Renal pelvis (tissue), 1 donor: ENCODE measurements at regions not wholly inside any gene's neighbourhood (a gene's known extent, or its start where the extent isn't known, plus 50 kb on each side); places are given as distances from the start of the nearest gene placed in this dataset.

Source experiments
- DNase-seq: peaks from one replicate; pipeline ENCODE4 v3.0.0-alpha.2; 2013

DNA sequence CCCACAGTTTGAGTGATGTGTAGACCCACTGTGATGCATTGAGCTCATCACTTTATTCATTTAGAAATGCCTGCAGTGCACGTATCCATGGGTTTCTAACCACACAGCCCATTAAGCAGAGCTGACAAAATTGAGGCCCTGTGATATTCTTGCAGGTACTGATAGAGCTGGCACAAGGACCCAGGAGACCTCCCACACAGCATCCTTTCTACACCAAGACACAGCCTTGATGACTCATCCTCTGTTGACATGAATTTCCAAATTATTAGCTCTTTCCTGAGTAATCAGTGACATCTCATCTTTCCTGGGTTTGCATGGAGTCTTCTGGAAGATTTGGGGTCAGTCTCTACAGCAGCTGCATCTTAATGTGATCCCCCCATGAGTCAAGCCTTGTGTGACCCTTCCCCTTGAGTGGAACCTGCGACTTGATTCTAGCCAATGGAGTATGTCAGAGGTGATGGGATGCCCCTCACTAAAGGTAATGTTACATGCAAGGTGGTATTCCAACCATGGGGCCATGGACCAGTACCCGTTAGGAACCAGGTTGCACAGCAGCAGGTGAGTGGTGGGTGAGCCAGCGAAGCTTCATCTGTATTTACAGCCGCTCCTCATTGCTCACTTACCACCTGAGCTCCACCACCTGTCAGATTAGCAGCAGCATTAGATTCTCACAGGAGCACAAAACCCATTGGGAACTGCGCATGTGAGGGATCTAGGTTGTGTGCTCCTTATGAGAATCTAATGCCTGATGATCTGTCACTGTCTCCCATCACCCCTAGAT is 181.1 kb upstream of the ARL4C start:
- DNase-seq = no peak

DNA sequence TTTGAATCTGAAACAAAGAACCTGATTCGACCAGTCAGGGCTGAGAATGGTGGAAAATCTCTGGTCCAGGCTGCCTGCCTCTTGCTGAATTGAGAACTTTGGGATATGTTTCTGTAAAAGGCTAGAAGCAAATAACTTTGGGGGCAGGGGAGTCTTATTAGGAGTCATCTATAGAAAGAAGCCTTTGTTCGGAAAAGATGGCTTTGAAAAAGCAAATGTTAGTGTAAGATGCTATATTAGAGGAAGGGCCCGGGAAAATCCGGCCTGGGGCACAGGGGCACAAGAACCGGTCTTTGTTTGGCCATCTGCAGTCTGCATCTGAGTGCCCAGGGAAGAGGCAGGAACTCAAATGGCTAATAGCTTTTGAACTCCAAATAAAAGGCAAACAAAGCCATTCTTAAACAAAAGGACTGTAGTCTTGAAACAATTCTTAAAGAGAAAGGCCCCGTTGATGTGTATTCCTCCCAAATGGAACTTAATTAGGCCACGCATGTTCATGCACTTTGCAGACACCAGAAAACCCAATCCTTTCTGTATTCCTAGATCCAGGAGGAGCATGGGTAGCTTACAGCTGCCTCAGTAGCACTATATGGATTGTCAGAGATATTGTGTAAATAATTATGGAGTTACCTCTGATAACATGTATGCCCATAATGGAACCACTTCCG is 180.0 kb upstream of the ARL4C start:
- no peak for DNase-seq

DNA sequence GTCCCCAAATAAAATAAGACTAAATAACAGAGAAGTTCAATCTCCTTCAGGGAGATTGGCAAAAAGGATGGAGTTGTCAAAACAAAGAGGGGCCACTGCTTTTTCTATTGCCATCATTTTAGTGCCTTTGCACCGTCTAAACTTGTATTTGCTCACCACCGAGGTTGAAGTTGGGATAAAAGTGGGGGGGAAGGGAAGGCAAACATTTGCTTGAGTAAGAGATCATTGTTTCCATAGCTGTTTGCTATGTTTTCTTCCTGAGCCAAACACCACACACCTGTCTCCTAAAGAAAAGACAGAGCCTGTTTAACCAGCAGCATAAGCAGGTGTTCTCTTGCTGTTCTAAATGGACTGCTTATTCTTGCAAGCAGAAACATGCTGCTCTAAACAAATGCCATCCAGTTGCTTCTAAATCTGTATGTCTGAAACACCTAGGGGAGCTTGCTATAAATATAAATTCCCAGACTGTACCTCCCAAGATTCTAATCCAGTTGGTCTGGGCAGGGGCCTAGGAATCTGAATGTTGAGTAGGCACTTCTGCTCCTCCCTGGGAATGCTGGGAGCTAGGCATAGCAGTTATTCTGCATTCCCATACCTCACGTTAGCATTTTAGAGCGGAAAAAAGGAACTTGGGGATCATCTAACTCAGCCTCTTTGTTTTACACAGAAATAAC is 179.4 kb upstream of the ARL4C start:
- no peak for DNase-seq

DNA sequence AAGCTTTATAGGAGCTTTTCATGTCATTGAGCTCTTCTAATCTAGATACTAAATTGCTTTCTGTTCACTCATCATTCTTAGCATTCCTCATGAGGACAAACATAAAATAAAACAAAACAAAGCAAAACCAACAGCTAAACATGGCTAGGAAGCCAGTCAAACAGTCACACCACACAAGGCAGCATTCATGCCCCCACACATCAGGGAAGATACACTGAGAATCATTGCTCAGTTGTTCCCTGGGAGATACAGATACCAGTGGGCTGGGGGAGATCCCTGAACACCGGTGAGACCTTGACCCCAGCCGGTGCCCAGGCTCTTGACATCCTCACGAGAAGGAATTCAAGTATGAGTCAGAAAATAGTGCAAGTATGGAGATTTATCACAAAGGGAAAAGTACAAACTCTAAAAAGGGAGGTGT is 177.9 kb upstream of the ARL4C start:
- DNase-seq = no peak

DNA sequence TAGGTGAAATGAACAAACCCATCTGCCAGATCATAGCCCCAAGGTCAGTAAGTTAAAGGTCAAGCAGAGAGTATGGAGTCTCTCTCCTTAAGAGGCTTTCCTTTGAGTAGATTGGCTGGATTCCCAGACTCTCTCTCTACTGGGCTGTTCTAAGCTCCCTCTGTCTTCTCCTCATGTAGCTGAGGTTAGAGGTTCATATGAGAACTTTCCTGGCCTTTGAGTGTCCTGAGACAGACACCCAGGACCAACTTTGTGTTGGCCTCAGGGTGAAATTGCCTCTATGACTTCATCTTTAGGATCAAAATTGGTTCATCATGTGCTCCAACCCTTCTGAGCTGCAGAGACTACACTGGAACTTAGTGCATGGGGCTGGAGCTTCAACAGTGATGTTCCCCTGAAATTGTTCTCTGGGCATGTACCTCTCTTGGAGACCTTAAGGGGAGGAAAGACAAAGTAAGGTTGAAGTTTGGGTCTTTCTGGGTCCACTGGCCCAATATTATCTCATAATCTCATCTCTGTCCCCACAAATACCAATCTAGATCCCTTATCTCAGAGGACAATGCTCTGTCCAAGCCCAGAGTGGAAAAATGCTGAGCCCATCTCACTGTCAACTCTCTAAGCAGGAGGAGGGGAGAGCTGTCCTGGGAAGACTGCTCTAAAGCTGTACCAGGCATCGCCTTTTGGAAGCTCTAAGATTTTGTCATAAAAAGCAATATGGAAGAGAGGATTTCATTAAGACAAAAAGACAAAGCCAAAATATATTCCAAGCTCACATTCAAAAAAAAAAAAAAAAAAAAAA is 177.3 kb upstream of the ARL4C start:
- DNase-seq = no peak

DNA sequence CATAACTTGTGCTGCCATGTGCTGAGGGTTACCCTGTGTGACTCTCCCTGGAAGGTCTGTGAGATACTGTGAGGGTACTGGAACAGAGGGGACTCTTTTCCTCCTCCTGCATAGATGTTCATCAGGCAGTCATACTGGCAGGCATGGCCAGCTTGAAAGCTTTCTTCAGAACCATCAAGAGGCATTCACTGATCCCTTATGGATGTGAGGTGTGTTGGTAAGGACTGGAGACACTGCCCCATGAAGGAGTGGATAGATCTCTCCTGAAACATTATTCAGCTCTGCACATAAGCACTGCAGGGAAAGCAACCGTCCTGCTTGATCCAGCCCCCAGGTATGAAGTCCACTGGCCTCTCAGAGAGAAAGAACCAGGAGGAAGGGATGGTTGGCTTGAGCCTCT is 176.6 kb upstream of the ARL4C start:
- no peak for DNase-seq

DNA sequence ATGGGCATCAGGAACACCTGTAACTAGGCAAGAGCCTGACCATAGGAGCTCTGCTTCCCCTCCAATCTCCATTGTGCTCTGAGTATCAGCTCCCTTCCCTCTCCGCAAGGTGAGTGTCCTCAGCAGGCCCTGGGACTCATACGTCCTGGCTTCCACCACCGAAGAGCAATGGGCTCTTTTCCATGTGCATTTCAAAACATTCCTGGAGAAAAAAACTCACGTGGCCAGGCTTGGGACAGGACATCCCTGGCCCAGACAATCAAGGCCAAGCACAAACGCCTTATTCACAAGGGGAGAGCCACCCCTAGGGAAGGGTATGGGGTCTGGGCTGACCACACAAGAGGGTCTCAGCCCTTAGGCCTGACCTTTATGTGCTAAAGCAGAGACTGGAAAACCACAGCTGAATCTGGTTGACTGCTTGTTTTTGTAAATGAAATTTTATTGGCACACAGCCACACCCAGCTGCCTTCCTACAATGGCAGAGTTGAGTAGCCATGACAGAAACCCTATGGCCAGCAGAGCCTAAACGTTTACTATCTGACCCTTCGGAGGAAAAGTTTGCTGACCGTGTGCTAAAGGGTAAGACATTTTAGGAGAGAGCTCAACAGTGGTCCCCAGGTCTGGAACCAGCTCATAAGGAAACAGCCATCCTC is 175.7 kb upstream of the ARL4C start:
- no peak for DNase-seq

DNA sequence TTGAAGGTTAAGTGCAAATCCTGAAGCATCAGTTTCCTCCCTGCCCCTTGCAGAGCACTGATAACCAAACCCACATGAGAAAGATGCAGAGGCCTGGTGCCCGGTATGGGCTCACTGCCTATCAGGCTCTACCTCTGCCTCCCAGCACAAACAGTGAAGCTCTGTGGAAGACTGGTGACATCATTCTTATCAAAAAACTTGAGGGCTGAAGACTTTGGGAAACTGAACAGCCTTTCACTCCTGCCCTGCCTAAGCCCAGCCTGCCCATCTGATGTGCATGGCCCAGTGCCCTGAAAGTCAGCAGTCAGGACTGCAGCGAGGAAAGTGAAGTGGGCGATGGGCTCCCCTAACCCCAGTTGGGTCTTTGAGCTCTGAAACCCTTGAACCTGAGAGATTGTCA is 174.8 kb upstream of the ARL4C start:
- DNase-seq = no peak

DNA sequence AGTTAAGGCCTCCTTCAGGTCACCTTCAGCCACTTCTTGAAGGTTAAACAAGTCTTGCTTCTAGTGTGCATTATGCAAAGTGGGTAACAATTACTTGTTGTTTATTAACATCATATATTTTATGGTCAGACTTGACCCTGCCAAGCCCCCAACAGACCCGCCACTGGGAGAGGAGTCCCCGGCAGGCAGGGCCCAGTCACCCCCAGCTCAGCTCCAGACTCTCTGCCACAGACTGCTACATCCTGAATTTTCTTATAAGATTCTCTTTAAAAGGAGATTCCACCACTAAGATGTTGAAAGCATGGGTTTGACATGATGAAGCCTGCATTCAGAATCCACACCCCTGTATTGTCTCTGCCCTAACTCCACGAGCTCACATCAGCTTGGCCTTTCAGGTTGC is 174.3 kb upstream of the ARL4C start:
- no peak for DNase-seq

DNA sequence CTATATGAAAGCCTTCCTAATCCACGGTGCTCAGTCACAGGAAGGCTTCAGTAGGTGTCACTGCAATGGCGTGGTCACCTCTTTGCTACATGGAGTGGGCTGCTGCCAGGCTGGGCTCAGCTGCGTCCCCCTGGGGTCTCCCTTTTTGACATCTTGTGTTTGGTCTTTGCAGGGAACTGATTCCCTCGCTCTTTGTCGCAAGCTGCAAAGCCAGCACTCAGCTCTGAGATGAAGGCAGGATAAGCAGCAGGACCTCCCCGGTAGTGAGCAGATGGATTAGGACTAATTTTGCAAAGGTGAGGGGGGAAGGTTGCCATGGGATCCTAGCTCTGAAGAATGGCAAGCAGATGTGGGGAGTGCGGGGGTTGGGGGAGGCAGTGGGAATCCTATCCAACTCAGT is 173.9 kb upstream of the ARL4C start:
- no peak for DNase-seq

DNA sequence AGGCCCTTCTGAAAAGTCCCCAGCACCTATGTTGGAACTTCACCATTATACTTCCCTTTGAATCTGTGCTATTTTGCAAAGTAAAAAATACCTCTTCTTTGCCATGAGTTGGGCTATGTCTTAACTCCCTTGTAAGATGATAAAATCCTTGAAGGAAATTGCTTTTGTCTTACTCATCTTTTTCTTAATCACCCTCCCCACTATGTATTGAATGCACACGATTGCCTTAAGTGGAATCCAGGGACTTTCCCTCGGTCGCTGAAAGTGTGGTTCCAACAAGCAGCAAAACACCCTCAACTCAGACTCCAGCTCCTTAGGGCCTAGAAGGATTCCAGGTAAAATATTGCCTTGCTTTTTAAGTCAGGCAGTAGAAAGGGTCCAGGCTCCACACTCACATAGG is 173.2 kb upstream of the ARL4C start:
- no peak for DNase-seq

DNA sequence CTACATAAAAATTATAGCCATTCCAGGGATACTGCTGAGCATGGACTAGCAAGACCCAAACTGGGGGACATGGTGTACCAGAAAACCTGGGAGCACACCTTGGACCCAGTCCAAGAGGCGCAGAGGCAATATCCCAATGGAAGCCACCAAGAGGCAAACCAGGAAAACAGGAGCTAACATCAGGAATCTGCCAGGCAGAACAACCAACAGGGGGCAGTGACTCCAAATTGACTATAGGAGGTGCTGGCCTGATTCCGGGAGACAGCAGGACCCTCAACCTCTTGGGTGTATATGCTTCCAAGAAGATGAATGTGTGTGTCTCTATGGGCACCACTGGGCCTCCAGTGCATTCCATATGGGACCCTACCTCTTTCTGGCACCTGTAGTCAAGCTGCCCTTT is 172.7 kb upstream of the ARL4C start:
- no peak for DNase-seq

DNA sequence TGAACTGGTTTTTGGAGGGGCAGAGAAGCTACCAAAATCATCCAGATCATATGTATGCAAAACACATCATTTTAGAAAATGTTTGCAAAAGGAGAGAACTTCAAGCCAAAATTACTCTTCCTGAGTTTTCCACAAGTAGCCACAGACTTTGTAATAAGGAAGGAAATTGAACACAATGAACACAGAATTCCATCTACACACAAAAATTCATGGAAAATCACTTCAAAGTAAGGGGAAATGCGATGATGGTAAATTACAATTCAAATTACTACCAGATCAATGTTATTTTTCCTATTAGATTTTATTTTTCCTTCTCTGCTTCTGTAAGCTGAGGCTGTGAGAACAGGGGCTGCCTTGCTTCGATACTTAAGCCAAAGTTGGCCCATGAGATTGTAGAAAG is 172.1 kb upstream of the ARL4C start:
- DNase-seq = no peak

DNA sequence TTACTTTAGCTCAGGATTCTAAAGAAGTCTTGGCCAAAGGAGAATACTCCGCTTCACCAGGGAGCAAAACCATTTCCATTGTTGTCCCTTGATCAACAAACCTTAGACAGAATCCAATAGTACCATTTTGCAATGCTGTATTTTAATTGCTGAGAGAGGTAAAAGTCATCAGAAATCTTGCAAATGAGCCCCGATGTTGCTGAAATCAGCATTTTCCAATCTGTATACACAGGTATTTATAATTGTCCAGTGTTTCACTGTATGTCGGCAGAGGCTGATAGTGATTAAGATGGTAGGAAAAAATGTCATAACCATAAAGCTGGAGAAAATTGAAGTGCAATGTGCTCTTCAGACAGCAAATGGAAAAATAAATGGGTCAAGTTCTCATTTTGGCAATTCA is 170.0 kb upstream of the ARL4C start:
- DNase-seq = no peak

DNA sequence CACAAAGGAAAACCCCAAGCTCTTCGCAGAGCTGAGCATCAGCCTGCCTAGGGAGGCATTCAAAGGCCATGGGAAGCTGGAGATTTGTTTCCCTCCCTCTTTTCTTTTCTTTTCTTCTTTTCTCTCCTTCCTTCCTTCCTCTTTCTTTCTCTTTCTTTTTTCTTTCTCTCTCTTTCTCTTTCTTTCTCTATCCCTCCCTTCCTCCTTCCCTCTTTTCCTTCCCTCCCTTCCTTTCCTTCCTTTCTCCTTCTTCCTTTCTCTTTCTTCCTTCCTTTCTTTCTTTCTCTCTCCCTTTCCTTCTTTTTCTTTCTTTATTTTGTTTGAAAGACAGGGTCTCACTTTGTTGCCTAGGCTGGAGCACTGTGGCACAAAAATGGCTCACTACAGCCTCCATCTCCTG is 168.4 kb upstream of the ARL4C start:
- DNase-seq = no peak

DNA sequence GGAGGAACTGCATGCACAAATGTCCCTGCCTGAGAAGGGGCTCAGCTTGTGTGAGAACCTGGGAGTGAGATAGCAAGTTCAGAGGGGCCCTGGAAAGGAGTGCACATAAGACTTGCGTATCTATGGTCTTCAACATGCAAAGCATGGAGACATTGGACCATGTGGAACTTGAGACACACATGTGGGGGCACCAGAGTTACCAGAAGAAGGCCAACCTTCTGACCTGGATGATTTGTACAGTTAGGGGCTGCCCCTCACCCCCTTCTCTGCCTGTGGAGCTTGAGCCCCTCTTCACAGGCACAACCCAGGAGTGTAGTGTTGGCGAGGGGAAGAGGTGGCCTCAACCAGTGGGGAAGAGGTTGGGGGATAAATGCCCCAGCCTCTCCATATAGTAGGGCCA is 165.0 kb upstream of the ARL4C start:
- DNase-seq = no peak

DNA sequence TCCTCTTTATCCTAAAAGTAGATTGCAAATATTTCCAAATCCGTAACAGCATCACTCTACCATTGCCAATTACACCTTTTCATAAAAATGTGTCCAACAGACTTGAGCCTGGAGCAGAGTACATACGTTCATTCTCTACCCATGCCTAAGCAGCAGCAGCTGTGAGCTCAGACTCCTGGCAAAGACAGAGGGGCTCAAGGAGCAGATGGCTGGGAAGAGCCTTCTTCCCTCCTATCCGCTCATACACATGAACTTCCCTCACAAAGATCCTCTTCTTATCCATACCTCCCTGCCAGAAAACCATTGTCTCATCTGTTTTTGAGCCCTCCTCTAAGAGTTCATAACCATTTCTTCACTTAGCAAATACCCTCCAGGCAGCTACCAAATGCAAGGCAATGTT is 164.3 kb upstream of the ARL4C start:
- DNase-seq = no peak

DNA sequence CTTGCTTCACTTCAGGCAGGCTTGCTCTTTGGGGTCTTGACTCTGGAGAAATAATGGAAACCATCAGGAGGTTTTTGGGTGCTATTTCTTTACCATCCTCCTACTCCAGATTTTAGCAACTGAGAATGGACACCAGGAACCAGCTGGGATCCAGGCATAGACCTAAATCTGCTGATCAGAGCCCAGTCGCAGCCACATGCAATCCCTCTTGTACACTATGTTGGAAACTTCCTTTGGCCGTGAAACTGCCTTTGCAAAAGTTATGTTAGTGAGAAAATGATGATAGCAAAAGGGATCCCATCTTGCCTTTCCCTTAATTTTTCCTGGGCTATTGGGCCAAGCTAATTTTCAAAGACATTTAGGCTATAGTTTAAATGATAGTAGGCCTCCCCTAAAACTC is 158.8 kb upstream of the ARL4C start:
- no peak for DNase-seq

DNA sequence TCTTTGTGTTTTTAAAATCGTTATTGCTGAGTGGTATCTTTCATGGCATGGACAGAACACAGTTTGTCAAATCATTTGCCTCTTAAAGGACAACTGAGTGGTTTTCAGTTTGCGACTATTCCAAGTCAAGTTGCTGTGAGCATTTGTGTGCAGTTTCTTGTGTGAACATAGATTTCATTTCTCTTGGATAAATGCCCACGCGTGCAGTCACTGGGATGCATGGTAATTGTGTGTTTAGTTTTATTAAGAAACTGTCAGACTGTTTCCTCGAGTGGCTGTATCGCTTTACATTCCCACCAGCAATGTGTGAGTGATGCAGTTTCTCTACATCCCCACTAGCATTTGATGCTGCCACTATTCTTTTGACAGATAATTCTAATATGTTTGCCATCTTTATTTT is 154.0 kb upstream of the ARL4C start:
- DNase-seq = no peak

DNA sequence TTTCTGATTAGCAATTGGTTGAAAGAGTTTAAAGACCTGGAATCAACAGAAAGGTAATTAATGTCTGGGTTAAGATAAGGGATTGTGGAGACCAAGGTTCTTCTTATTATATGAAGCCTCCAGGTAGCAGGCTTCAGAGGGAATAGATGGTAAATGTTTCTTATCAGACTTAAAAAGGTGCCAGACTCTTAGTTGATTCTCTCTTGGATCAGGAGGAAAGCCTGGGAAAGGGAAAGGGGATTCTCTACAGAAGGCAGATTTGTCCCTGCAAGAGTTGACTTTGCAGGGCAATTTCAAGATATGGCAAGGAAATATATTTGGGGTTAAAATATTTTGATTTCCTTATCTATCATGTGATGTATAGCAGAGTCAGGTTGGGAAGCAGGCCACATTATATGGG is 153.1 kb upstream of the ARL4C start:
- DNase-seq = no peak

DNA sequence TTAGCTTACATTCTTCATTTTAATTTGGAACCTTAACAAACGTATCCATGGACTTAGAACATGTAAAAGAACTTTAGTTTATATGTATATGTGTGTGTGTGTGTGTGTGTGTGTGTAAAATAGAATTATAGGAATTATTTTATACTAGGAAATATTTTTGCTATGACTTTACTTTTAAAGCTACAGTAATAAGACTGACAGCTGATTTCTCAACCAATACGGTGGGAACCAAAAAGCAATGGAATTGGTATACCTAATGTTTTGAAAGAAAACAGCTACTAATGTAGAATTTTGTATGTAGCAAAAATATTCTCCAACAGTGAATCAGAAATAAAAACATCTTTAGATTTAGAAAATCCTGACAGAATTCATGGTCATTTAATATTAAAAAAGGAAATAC is 146.5 kb upstream of the ARL4C start:
- no peak for DNase-seq

DNA sequence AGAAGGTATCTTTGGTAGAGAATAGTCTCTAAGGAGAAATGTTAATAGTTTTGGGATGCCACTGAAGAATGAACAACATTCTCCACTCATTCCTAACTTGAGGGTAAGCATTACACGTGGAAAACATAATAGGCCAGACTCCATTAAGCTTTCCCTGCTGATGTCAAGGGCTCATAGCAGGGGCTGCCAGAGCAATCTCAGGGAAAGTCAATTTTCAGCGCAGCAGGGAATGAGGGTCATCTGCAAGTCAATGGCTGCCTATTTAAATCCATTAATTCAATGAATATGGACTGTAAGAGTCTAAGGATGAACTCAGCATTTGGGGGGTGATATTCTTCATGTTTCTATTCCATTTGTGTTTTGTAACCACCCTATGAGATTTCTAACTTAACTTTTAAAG is 144.2 kb upstream of the ARL4C start:
- no peak for DNase-seq
